H7 (cell line): ENCODE measurements at regions not wholly inside any gene's neighbourhood (a gene's known extent, or its start where the extent isn't known, plus 50 kb on each side); places are given as distances from the start of the nearest gene placed in this dataset.

ENCODE experiments used
- DNase-seq: peaks from one replicate; pipeline ENCODE4 v3.0.0; 2012
- H3K27me3 ChIP-seq: 2 replicates; pipeline ENCODE4 v1.6.0; 2011; ENCODE audit warnings: mild to moderate bottlenecking, low read length; ENCODE audit not compliant: control insufficient read depth, insufficient read depth
- H3K36me3 ChIP-seq: replicated peaks from 2 replicates; pipeline ENCODE4 v1.5.1; 2011; ENCODE audit warnings: low read length; ENCODE audit not compliant: control insufficient read depth, insufficient read depth
- H3K4me3 ChIP-seq: 2 replicates; pipeline ENCODE4 v1.5.1; 2011; ENCODE audit warnings: low read depth, mild to moderate bottlenecking, control low read depth, low read length, moderate library complexity; ENCODE audit not compliant: insufficient read depth

DNA sequence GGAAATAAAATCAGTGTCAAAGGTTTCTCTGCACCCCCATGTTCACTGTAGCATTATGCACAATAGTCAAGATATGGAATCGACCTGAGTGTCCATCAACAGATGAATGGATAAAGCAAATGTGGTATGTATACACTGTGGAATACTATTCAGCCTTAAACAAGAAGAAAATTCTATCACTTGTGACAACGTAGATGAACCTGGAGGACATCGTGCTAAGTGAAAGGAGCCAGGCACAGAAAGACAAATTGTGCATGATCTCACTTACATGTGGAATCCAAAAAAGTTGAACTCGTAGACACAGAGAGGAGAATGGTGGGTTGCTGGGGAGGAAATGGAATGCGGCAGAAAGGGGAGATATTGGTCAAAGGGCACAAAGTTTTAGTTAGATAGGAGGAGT, 136.3 kb upstream of the ESR1 start:
- Histone ChIP-seq H3K27me3 (no peaks in the 10 kb centered on the region), H3K4me3 (no peak overlapping the region), H3K36me3 (no peaks in the 10 kb centered on the region)
- no peak for DNase-seq

DNA sequence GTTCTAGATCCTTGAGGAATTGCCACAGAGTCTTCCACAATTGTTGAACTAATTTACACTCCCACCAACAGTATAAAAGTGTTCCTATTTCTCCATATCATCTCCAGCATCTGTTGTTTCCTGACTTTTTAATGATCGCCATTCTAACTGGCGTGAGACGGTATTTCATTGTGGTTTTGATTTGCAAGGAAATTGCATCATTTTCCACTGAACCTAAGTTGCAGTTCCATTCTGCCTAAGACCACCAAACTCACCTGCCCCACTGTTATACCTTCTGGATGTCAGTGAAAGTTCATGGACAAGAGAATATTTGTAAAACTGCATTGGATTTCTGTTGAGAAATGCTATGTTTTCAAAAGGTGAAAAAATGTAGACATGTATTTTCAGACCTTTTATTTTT, 132.9 kb upstream of the ESR1 start:
- Histone ChIP-seq H3K4me3 (no peak overlapping the region), H3K36me3 (no peaks in the 10 kb centered on the region), H3K27me3 (no peaks in the 10 kb centered on the region)
- DNase-seq: no peak

DNA sequence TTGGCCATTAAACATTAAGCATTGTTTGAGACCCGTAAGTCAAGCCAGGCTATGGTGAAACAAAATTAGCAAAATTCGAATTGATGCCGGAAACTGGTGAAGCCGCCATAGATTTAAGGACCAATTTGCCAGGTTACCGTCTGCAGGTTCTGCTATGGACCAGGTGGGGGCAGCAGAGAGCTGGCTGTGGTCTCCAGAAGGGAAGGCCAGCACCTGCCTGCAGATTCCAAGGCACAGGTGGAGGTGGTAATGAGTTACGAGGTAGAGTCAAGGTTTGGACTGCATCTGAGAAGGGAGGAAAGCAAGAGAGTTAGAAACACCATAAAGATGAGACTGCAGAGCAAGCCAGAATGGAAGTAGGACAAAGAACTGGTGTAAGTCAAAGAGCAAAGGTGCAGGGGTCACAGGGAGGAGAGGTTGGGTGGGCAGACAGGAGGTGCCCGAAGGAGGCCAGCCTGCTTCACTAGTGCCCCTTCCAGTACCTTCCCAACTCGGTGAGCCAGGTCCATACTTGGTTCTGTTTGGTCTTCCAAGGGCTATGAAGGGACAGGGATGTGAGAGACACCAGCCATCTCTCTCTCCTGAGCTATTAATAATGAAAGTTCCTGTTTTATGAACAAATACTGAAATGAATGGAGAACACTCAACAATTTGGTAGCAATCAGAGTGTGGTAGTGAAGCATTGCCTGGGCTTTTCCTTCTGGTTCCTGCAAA, 131.6 kb upstream of the ESR1 start:
- peak; percentile 87 for DNase-seq
- no peaks in the 10 kb centered on the region for H3K36me3 ChIP-seq
- H3K27me3 ChIP-seq: no peaks in the 10 kb centered on the region
- no peak overlapping the region for H3K4me3 ChIP-seq

GRCh38 chr6:151676460-151676945, 131.0 kb upstream of the ESR1 start:
- Histone ChIP-seq H3K36me3 (no peaks in the 10 kb centered on the region), H3K27me3 (no peaks in the 10 kb centered on the region), H3K4me3 (no peak overlapping the region)
- no peak for DNase-seq

- H3K4me3 ChIP-seq: no peak overlapping the region
- H3K36me3 ChIP-seq: no peaks in the 10 kb centered on the region
- DNase-seq: no peak
- H3K27me3 ChIP-seq: no peaks in the 10 kb centered on the region
These were observed 130.1 kb upstream of the ESR1 start for GRCh38 chr6:151677404-151677803.

DNA sequence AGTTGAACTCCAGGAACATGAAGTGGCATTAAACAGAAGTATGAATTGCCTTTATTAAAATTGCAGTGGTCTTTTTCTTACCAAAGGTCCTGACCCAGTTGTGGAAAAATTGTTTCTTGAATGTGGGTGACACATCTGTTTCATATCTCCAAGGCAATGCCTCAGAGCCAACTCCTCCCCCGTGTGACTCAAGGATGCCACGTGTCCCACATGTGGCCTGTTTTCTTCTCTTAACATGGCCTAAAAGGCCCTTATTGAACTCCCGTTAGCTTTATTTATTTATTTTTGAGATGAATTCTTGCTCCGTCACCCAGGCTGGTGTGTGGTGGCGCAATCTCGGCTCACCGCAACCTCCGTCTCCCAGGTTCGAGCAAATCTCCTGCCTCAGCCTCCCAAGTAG, 128.4 kb upstream of the ESR1 start:
- Histone ChIP-seq H3K4me3 (no peak overlapping the region), H3K36me3 (no peaks in the 10 kb centered on the region)
- no peak for DNase-seq

GRCh38 chr6:151679941-151680340, 127.5 kb upstream of the ESR1 start:
- no peaks in the 10 kb centered on the region for H3K36me3 ChIP-seq
- H3K4me3 ChIP-seq: no peak overlapping the region
- DNase-seq: no peak
- no peaks in the 10 kb centered on the region for H3K27me3 ChIP-seq

More for the DNA sequence above, 128.4 kb upstream of the ESR1 start:
- H3K27me3 ChIP-seq: no peaks in the 10 kb centered on the region

DNA sequence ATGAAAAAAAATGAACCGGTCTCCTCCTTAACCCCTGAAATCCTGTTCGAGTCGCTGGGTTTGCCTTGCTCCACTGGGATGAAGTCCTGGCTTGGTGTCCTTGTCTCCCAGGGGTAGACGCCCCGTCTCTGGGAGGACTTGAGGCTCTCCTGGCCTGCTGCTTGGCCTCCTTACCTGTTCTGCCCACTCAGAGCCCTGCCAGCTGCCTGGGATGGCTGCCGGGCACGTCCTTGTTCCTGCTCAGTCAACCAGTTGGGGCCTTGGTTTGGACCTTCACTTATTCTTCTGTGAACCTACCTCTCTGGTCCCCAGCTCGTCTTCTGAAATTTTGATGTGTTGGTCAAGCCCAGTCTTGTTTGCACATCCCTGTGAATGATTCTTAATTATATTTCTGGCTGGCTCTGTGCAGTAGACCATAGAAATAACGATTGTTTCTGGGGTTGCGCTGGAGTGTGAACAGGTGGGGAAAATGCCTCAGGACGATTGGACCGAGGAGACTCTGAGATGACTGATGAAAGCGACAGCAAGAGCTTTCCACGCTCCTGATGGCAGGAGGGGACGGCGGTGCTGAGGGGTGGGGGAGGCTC, 126.5 kb upstream of the ESR1 start:
- no peak for DNase-seq
- H3K4me3 ChIP-seq: no peak overlapping the region

GRCh38 chr6:151681433-151682059, 125.9 kb upstream of the ESR1 start:
- no peaks in the 10 kb centered on the region for H3K27me3 ChIP-seq
- no peaks in the 10 kb centered on the region for H3K36me3 ChIP-seq
- H3K4me3 ChIP-seq: no peak overlapping the region
- DNase-seq: no peak

More for the DNA sequence above, 126.5 kb upstream of the ESR1 start:
- H3K27me3 ChIP-seq: no peaks in the 10 kb centered on the region
- no peaks in the 10 kb centered on the region for H3K36me3 ChIP-seq

- no peaks in the 10 kb centered on the region for H3K36me3 ChIP-seq
- H3K27me3 ChIP-seq: no peaks in the 10 kb centered on the region
- H3K4me3 ChIP-seq: no peak overlapping the region
- DNase-seq: no peak
These were observed 125.2 kb upstream of the ESR1 start for GRCh38 chr6:151682251-151682650.

- no peaks in the 10 kb centered on the region for H3K27me3 ChIP-seq
- no peak overlapping the region for H3K4me3 ChIP-seq
- H3K36me3 ChIP-seq: no peaks in the 10 kb centered on the region
- DNase-seq: no peak
These were observed 124.6 kb upstream of the ESR1 start for GRCh38 chr6:151682922-151683321.

- Histone ChIP-seq H3K36me3 (no peaks in the 10 kb centered on the region), H3K27me3 (no peaks in the 10 kb centered on the region), H3K4me3 (no peak overlapping the region)
- DNase-seq: no peak
These were observed 124.1 kb upstream of the ESR1 start for GRCh38 chr6:151683381-151683780.

DNA sequence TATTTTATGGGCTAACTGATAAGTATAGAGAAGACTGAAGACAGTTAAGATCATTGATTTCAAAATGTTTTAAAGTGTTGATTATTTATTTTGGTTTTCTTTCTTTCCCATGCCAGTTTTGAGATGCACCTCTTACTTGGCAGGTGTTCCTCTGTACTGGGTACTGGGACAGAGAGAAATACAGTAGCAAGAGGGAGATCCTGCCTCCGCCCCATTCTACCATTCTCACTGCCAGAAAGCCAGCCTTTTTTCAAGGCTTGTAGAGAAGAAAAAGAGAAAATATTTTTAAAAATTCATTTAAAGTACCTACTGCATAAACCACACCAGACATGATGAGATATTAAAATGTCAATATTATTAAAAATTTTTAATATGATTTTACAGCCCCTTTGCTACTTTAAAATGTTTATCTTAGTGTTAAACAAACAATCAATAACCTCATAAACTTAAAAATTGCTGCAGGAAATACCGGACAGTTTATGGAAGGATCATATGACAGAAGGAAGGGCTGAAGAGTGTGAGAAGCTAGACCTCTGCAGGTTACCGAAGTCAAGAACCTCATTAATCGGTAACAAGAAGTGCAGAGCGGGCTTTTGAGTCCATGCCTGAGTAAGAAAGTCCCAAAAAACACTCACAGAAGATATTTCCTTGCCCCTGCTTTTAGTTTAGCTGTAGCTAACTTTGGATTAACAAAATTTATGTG, 117.8 kb upstream of the ESR1 start:
- DNase-seq: no peak
- Histone ChIP-seq H3K36me3 (no peaks in the 10 kb centered on the region), H3K27me3 (no peaks in the 10 kb centered on the region), H3K4me3 (no peak overlapping the region)

DNA sequence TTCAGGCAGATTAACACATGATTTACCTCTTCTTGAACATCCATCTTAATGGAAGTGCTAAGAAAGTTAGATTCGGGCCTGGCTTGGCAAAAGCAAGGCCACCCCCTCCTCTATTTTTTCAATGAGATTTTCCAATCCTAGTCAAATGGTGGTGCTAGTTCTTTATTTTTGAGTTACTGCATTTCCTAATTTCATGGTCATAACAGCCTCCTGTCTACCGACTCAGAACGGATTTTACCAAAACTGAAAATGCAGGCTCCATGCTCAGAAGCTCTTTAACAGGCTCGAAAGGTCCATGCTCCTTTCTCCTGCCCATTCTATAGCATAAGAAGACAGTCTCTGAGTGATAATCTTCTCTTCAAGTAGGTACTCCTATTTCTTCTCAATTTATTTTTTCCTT, 117.2 kb upstream of the ESR1 start:
- H3K4me3 ChIP-seq: no peak overlapping the region
- no peaks in the 10 kb centered on the region for H3K36me3 ChIP-seq
- no peaks in the 10 kb centered on the region for H3K27me3 ChIP-seq
- no peak for DNase-seq
